ENCODE measurements at regions not wholly inside any gene's neighbourhood (a gene's known extent, or its start where the extent isn't known, plus 50 kb on each side); places are given as distances from the start of the nearest gene placed in this dataset.

GRCh38 chr3:94210256-94210655 lies 147.4 kb downstream of the NSUN3 start:
- TF ChIP-seq CTCF (IDR thresholded peaks at IDR 0.05; ENCODE audit: low read depth, low read length), result no peak
- no peak for TF ChIP-seq EZH2phosphoT487 (IDR thresholded peaks at IDR 0.05; ENCODE audit: low read depth)
